LHCN-M2 (cell line): ENCODE measurements at regions not wholly inside any gene's neighbourhood (a gene's known extent, or its start where the extent isn't known, plus 50 kb on each side); places are given as distances from the start of the nearest gene placed in this dataset.
A peak's percentile ranks its signal among the peaks of the same experiment; 100 is the strongest.

ENCODE experiments used
- DNase-seq: peaks from one replicate; pipeline ENCODE4 v3.0.0-alpha.2; 2012; ENCODE audit warnings: low read depth

DNA sequence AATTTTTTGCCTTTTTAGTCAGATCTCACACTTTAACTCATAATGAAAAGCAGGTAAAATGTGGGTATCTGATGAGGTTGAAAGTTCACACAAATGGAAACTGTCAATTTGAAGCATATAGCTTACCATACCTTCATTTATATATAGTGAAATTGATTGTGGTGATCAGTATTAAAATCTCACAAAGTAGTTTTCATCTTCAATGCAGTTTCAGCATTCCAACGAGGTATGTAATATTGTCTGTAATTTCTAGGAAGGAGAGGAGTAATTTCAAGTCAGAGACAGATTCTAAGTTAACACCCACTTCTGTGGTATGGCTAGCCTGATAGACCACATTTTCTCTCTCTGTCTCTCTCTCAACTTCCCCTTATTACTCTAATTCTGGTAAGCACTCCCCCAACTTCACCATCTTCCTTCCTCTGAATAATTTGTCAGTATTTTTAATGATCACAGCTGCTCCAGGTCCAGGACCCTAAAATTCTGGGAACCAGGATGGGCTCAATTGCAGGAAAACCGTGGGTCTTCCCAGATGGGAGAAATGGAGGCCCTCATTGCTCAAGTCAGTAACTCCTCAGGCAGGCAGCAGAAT is 455.7 kb downstream of the FGF9 start:
- no peak for DNase-seq

- no peak for DNase-seq
Observed at GRCh38 chr13:22127277-22128164, 456.6 kb downstream of the FGF9 start.

DNA sequence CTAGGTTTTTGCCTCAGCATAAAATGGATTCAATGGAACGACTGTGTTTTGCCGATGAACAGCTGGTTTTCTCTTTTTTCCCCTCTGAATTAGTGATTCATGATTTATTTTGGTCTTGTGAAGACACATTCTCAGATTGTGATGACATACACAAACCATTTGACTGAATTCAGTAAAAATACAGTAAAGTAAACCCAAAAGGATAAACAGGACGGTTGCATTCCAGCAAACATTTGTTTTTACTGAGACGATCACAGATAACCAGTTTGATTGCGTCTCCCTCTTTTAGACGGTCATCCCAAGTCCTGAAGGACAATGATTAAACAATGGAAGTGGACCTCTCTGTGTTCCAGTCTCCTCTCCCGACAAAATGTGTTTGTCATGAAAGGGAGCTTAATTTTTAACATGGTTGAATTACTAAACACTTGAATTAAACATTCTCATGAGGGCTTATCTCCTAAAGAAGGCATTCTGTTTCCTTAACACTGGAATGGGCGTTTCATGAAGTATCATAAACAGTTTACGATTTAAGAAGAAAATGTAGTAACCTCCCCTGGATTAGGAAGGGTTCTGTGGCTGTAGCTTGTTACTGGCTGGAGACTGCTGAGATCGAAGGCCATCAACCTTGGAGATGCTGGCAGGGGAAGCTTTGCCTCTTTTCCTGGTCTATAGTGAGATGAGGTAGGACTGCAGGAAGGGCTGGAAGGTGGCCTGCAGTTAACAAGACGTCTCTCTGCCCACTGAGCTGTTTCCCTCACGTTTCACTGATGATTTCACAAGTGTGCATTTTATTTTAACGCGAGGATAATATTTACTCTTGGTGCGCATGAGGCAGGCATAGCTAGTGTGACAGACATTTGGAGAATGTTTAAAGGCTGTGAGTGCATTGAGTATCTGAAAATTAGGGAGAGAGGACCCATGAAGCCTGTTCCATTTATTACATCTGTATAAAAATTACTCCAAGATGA is 457.9 kb downstream of the FGF9 start:
- no peak for DNase-seq

- DNase-seq, result no peak
Observed at GRCh38 chr13:22130254-22130653, 459.4 kb downstream of the FGF9 start.

- no peak for DNase-seq
Observed at GRCh38 chr13:22134261-22134660, 463.4 kb downstream of the FGF9 start.

DNA sequence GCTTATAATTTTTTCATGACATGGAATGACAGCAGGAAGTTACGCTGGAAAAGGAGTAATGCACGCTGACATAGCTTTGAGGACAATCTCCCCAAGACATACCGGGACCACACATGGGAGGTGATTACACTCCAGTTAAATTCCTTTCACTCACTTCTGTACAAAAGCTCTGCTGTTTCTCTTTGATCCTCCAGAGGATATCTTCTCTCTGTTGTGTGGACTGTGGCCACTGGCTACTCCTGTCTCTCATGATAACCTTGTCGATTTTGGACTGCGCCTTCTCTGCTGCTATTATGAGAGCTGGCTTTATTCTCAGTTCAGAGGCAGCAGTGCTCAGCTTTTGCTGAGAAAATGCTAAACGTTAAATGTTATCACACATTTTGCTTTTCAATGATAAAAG is 464.6 kb downstream of the FGF9 start:
- no peak for DNase-seq

GRCh38 chr13:22137361-22138050 is 466.6 kb downstream of the FGF9 start:
- DNase-seq, result no peak

- no peak for DNase-seq
Observed at GRCh38 chr13:22138947-22139346, 468.1 kb downstream of the FGF9 start.

- no peak for DNase-seq
Observed at GRCh38 chr13:22141716-22142115, 470.8 kb downstream of the FGF9 start.

- DNase-seq, result no peak
Observed at GRCh38 chr13:22143671-22144070, 472.8 kb downstream of the FGF9 start.

GRCh38 chr13:22144806-22145205 is 473.9 kb downstream of the FGF9 start:
- no peak for DNase-seq

DNA sequence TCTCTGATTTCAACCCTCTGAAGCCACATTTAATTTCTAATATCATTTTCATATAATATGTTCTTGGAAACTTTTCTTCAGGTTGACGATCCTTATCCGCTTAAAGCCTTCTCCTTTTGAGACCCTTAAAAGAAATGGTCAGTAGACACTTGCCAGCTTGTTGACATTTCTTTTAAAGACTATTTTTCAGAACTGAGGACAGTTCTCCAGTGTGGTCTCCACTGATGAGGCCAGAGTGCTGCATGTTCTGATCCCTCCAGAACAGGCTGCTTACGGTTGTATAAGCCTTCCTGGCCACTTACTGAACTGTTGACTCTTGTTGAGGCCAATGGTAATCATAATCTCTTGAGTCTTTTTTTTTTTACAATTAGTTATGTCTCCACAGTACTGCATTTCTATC is 477.3 kb downstream of the FGF9 start:
- DNase-seq, result no peak

DNA sequence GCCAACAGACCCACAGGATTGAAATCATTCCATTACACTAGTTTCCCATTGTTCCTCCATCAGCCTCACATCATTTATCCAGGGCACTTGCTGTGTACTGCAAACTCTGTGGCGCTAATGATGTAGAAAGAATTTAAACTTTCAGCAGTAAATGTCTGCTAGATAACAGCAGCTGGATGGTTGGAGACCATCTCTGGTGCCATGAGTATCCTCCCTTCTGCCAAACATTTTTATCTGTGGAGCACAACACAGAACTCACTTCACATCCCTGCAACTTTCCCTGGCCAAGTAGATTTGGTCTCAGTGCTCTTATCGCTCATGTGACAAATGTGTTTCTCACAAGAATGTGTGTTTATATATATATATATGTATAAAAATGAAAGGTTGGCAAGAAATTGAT is 481.9 kb downstream of the FGF9 start:
- no peak for DNase-seq

GRCh38 chr13:22154041-22154440 is 483.2 kb downstream of the FGF9 start:
- DNase-seq, result no peak

GRCh38 chr13:22161871-22162270 is 491.0 kb downstream of the FGF9 start:
- DNase-seq, result no peak

GRCh38 chr13:22162889-22163288 is 492.0 kb downstream of the FGF9 start:
- DNase-seq, result no peak

DNA sequence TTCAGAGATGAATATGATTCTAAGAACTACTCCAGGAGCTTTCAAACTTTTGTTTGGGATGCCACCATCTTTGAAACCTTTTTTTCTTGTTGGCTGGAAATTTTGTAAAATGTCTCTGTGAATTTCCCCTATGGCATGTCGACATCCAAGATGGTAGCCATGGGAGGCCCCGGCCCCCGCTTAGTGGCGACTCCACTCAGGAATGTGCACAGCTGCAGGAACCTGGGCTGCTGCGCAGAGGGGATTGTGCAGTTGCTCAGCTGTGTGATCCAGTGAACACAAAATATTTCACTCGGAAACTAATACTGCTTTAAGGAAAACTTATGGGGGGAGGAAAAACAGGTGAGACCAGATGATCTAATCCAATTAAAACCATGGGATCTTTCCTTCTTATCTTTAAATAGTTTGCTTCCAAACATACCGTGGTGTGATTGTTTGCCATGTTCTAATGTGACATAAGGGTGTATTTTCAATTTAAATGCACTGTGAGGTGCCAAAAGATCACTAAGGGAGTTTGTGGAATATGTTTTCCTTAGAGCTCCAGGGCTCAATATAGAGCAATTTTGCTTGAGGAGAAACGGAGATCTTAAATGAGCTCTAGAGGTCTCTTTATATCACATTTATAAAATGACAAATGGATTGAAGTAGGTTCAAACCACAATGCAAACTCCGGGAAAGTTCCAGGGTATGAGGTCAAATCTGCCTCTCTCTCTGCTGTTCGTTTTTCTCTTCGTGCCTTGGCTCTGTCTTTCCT is 497.7 kb downstream of the FGF9 start:
- no peak for DNase-seq

DNA sequence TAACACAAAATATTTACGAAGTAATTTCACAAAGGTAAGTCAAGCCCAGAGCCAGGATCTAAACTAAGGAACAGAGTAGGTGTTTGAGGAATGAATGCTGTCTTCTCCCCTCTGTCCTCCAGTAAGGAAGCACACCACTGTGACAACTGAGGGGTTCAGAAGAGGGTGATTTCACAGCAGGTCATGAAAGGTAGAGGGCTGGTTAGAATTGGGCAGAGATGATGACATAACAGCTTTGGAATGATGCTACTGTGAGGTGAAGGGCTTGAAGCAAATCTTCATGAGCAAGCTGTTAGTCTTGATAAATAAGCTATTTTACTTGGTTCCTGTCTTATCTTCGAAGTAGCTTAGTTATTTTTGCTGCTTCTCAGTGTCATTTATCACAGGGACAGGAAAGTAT is 498.6 kb downstream of the FGF9 start:
- no peak for DNase-seq

DNA sequence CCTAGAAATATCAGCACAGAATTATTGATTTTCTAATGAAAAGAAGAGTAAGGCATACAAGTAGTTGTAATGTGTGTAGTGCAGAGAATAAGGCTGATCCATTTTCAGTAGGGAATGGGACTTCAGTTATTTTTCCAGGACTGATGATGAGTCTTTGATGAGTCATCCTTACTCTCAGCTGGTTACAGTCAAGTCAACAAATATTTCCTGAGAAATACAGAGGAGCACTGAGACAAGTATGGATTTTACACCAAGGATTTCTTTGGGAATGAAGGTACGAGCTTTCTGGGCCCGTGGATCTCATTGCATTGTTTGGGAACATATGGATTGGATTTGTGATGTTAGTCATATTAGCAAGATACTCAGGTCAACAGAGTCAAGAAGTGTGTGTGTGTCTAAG is 502.7 kb downstream of the FGF9 start:
- peak; percentile 53 for DNase-seq

DNA sequence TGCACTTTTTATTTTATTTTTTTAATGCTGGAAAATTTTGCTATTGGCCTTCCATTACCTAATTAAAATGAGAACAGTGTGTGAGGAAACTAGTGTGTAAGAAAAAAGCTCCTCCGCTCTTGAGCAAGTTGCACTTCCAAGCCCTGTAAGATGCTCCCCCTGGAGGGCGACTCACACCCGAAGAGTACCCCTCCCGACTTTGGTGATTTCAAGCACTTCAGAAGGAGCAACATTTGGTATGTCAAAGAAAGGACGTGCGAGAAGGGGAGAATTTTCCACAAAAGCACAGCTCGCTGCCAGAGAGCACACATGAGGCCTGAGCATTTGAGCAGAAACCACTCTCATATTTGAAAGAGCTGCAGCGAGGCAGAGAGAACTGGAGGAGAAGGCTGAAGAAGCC is 504.4 kb downstream of the FGF9 start:
- DNase-seq, result no peak

- DNase-seq, result no peak
Observed at GRCh38 chr13:22175815-22176214, 504.9 kb downstream of the FGF9 start.
